ENCODE measurements at regions not wholly inside any gene's neighbourhood (a gene's known extent, or its start where the extent isn't known, plus 50 kb on each side); places are given as distances from the start of the nearest gene placed in this dataset.

GRCh38 chr1:56081173-56081572, 498.2 kb downstream of the PLPP3 start:
- no peak for TF ChIP-seq ATF3 (CRISPR knock-in tag; conservative IDR thresholded peaks at IDR 0.05)
- TF ChIP-seq CTCF (IDR thresholded peaks at IDR 0.05) = no peak
- TF ChIP-seq AR (CRISPR knock-in tag; IDR thresholded peaks at IDR 0.05) = no peak
- TF ChIP-seq ZNF121 (CRISPR knock-in tag; IDR thresholded peaks at IDR 0.05) = no peak
- no peak for TF ChIP-seq NR2C2 (CRISPR knock-in tag; IDR thresholded peaks at IDR 0.05)
- no peak for TF ChIP-seq CREB1 (CRISPR knock-in tag; IDR thresholded peaks at IDR 0.05)
- TF ChIP-seq ZNF396 (CRISPR knock-in tag; IDR thresholded peaks at IDR 0.05; ENCODE audit: borderline replicate concordance) = no peak
- no peak for TF ChIP-seq NR3C1 (CRISPR knock-in tag; conservative IDR thresholded peaks at IDR 0.05; ENCODE audit: low read depth)
- no peak for TF ChIP-seq ZNF263 (CRISPR knock-in tag; IDR thresholded peaks at IDR 0.05; ENCODE audit: low read depth)
